GM18870 (cell line): ENCODE measurements at regions not wholly inside any gene's neighbourhood (a gene's known extent, or its start where the extent isn't known, plus 50 kb on each side); places are given as distances from the start of the nearest gene placed in this dataset.

ENCODE experiments used
- ATAC-seq: cut with Tn5 transposase; IDR thresholded peaks from one replicate; pipeline ENCODE4 v1.9.1; 2021; ENCODE audit warnings: moderate library complexity; ENCODE audit not compliant: unreplicated experiment

- ATAC-seq, result no peak
These were observed 307.6 kb upstream of the MYT1L start for GRCh38 chr2:2638547-2639220.

GRCh38 chr2:2636813-2637212, 305.7 kb upstream of the MYT1L start:
- ATAC-seq, result no peak

GRCh38 chr2:2635025-2635528, 304.0 kb upstream of the MYT1L start:
- no peak for ATAC-seq

GRCh38 chr2:2633017-2633416, 301.9 kb upstream of the MYT1L start:
- no peak for ATAC-seq

GRCh38 chr2:2623939-2624338, 292.9 kb upstream of the MYT1L start:
- ATAC-seq, result no peak

- ATAC-seq, result no peak
These were observed 290.8 kb upstream of the MYT1L start for GRCh38 chr2:2621855-2622254.

- no peak for ATAC-seq
These were observed 289.5 kb upstream of the MYT1L start for GRCh38 chr2:2620604-2621003.

GRCh38 chr2:2619995-2620394, 288.9 kb upstream of the MYT1L start:
- no peak for ATAC-seq

GRCh38 chr2:2614452-2614851, 283.4 kb upstream of the MYT1L start:
- ATAC-seq, result no peak

- peak; percentile 98 for ATAC-seq
These were observed 282.5 kb upstream of the MYT1L start for GRCh38 chr2:2613279-2614199.

GRCh38 chr2:2610751-2611150, 279.7 kb upstream of the MYT1L start:
- no peak for ATAC-seq

GRCh38 chr2:2600366-2600765, 269.3 kb upstream of the MYT1L start:
- no peak for ATAC-seq

GRCh38 chr2:2599441-2599840, 268.4 kb upstream of the MYT1L start:
- no peak for ATAC-seq

GRCh38 chr2:2597712-2598111, 266.6 kb upstream of the MYT1L start:
- no peak for ATAC-seq

GRCh38 chr2:2591542-2591940, 260.5 kb upstream of the MYT1L start:
- ATAC-seq, result no peak

GRCh38 chr2:2590841-2591541, 259.9 kb upstream of the MYT1L start:
- no peak for ATAC-seq

- ATAC-seq, result no peak
These were observed 259.1 kb upstream of the MYT1L start for GRCh38 chr2:2590141-2590540.

GRCh38 chr2:2588777-2589176, 257.7 kb upstream of the MYT1L start:
- no peak for ATAC-seq

- no peak for ATAC-seq
These were observed 256.3 kb upstream of the MYT1L start for GRCh38 chr2:2587354-2587753.

- ATAC-seq, result no peak
These were observed 255.9 kb upstream of the MYT1L start for GRCh38 chr2:2586931-2587330.

GRCh38 chr2:2586068-2586776, 255.1 kb upstream of the MYT1L start:
- no peak for ATAC-seq
